GM23338 (cell line): ENCODE measurements at regions not wholly inside any gene's neighbourhood (a gene's known extent, or its start where the extent isn't known, plus 50 kb on each side); places are given as distances from the start of the nearest gene placed in this dataset.

ENCODE experiments used
- ATAC-seq: fragments of 200-7000 bp; cut with Tn5 transposase; 3 replicates; pipeline ENCODE4 v1.9.1; 2020
- DNase-seq: peaks from one replicate; pipeline ENCODE4 v3.0.0-alpha.2; 2015; ENCODE audit warnings: low spot score
- H2AFZ ChIP-seq: fragments of 200-600 bp; sonication (generic); 2 replicates; pipeline ENCODE4 v1.8.0; 2016; ENCODE audit warnings: antibody characterized with exemption, mild to moderate bottlenecking, moderate library complexity
- H3F3A ChIP-seq: fragments of 200-600 bp; sonication (generic); replicated peaks from 2 replicates; pipeline ENCODE4 v1.8.0; 2017; ENCODE audit warnings: antibody characterized with exemption, mixed run types, low read depth
- H3K27ac ChIP-seq: fragments of 200-600 bp; sonication (generic); 2 replicates; pipeline ENCODE4 v1.6.1; 2016; ENCODE audit warnings: low read depth
- H3K27me3 ChIP-seq: fragments of 200-600 bp; sonication (generic); 2 replicates; pipeline ENCODE4 v1.8.0; 2016; ENCODE audit warnings: mild to moderate bottlenecking, mixed run types, moderate library complexity; ENCODE audit not compliant: insufficient read depth
- H3K36me3 ChIP-seq: fragments of 200-600 bp; sonication (generic); 2 replicates; pipeline ENCODE4 v1.8.0; 2016; ENCODE audit warnings: mild to moderate bottlenecking; ENCODE audit not compliant: insufficient read depth
- H3K4me1 ChIP-seq: fragments of 200-600 bp; sonication (generic); 2 replicates; pipeline ENCODE4 v1.8.0; 2016; ENCODE audit warnings: mild to moderate bottlenecking, moderate library complexity; ENCODE audit not compliant: insufficient read depth
- H3K4me2 ChIP-seq: fragments of 200-600 bp; sonication (generic); 2 replicates; pipeline ENCODE4 v1.7.1; 2017; ENCODE audit warnings: mixed run types
- H3K4me3 ChIP-seq: fragments of 200-600 bp; sonication (generic); 2 replicates; pipeline ENCODE4 v1.6.1; 2016; ENCODE audit warnings: mixed run types
- H3K79me2 ChIP-seq: fragments of 200-600 bp; sonication (generic); replicated peaks from 2 replicates; pipeline ENCODE4 v1.8.0; 2017; ENCODE audit warnings: mild to moderate bottlenecking; ENCODE audit not compliant: insufficient read depth
- H3K9me2 ChIP-seq: fragments of 200-600 bp; sonication (generic); 2 replicates; pipeline ENCODE4 v1.8.0; 2017; ENCODE audit not compliant: insufficient read depth
- H4K20me1 ChIP-seq: fragments of 200-600 bp; sonication (generic); replicated peaks from 2 replicates; pipeline ENCODE4 v1.8.0; 2017; ENCODE audit warnings: mild to moderate bottlenecking; ENCODE audit not compliant: insufficient read depth
- H3K27ac Mint-ChIP-seq: 2 replicates; pipeline ENCODE4 v1.8.0; 2020; ENCODE audit warnings: inconsistent platforms, mild to moderate bottlenecking, moderate library complexity, mixed read lengths
- H3K27me3 Mint-ChIP-seq: 3 replicates; pipeline ENCODE4 v1.8.0; 2022; ENCODE audit warnings: low read depth, mild to moderate bottlenecking, moderate library complexity, mixed read lengths, inconsistent platforms; ENCODE audit not compliant: insufficient read depth, poor library complexity
- H3K36me3 Mint-ChIP-seq: 3 replicates; pipeline ENCODE4 v1.8.0; 2021; ENCODE audit warnings: low read depth, mild to moderate bottlenecking, inconsistent platforms, moderate library complexity, mixed read lengths
- H3K4me1 Mint-ChIP-seq: 3 replicates; pipeline ENCODE4 v1.8.0; 2020; ENCODE audit warnings: mild to moderate bottlenecking, inconsistent platforms, mixed read lengths
- H3K4me3 Mint-ChIP-seq: 3 replicates; pipeline ENCODE4 v1.8.0; 2021; ENCODE audit warnings: moderate library complexity, mild to moderate bottlenecking, inconsistent platforms, mixed read lengths
- H3K9me3 Mint-ChIP-seq: 3 replicates; pipeline ENCODE4 v1.8.0; 2020; ENCODE audit warnings: moderate library complexity, mild to moderate bottlenecking, inconsistent platforms, mixed read lengths
- CREB1 ChIP-seq: fragments of 250-450 bp; sonication (Bioruptor Pico); IDR thresholded peaks from 2 replicates; pipeline ENCODE4 v1.5.0; 2020; ENCODE audit warnings: low read depth, mild to moderate bottlenecking, moderate library complexity
- CTCF ChIP-seq, 2 experiments: fragments of 200-600 bp in 1 of 2; sonication (generic) in 1 of 2; conservative IDR thresholded peaks; 2 replicates each; pipeline versions ENCODE4 v1.5.1 to v1.6.1; 2016 to 2017; ENCODE audit warnings: antibody characterized with exemption in 2 of 2, low read depth in 2 of 2, mild to moderate bottlenecking in 2 of 2, moderate library complexity in 1 of 2
- ETS1 ChIP-seq: IDR thresholded peaks from 2 replicates; pipeline ENCODE4 v1.6.1; 2016; ENCODE audit warnings: antibody characterized with exemption
- EZH2 ChIP-seq: fragments of 200-600 bp; sonication (generic); IDR thresholded peaks from one replicate; pipeline ENCODE4 v1.8.0; 2017; ENCODE audit warnings: antibody characterized with exemption, mild to moderate bottlenecking, low read depth; ENCODE audit not compliant: unreplicated experiment
- NANOG ChIP-seq: IDR thresholded peaks from 2 replicates; pipeline ENCODE4 v1.6.1; 2016; ENCODE audit warnings: antibody characterized with exemption, borderline replicate concordance
- POLR2AphosphoS5 ChIP-seq: IDR thresholded peaks from 2 replicates; pipeline ENCODE4 v1.6.1; 2016; ENCODE audit warnings: antibody characterized with exemption, low read depth
- REST ChIP-seq: IDR thresholded peaks from one replicate; pipeline ENCODE4 v1.6.1; 2018; ENCODE audit warnings: antibody characterized with exemption; ENCODE audit not compliant: unreplicated experiment
- STAT1 ChIP-seq: IDR thresholded peaks from one replicate; pipeline ENCODE4 v1.6.1; 2016; ENCODE audit warnings: antibody characterized with exemption; ENCODE audit not compliant: unreplicated experiment
- ZNF114 ChIP-seq: fragments of 250-450 bp; sonication (Bioruptor Pico); IDR thresholded peaks from 2 replicates; pipeline ENCODE4 v1.5.0; 2020; ENCODE audit warnings: mild to moderate bottlenecking, moderate library complexity
- ZNF462 ChIP-seq: fragments of 250-450 bp; sonication (Bioruptor Pico); IDR thresholded peaks from 2 replicates; pipeline ENCODE4 v1.5.0; 2020; ENCODE audit warnings: mild to moderate bottlenecking, moderate library complexity

GRCh38 chr9:109986521-109986991 lies 206.6 kb downstream of the PALM2AKAP2 start:
- no peaks in the 10 kb centered on the region for H3K4me1 Mint-ChIP-seq
- Histone ChIP-seq H3K36me3 (no peaks in the 10 kb centered on the region), H3K9me2 (0 out of 2 replicates have a peak, but pooled peaks cover 6% of the 10 kb centered on the region), H3K4me2 (no peak overlapping the region), H4K20me1 (no peaks in the 10 kb centered on the region), H3F3A (no peaks in the 10 kb centered on the region), H2AFZ (no peak overlapping the region), H3K27me3 (no peaks in the 10 kb centered on the region), H3K27ac (no peak overlapping the region), H3K4me3 (no peak overlapping the region), H3K79me2 (no peaks in the 10 kb centered on the region), H3K4me1 (no peaks in the 10 kb centered on the region)
- DNase-seq (no peak), ATAC-seq (no peak)
- peaks cover 8% of the 10 kb centered on the region; the same call in 1 of the 3 replicates for H3K36me3 Mint-ChIP-seq
- TF ChIP-seq REST, result no peak
- TF ChIP-seq ETS1, result no peak
- no peak for TF ChIP-seq POLR2AphosphoS5
- no peak for TF ChIP-seq ZNF114 (CRISPR knock-in tag)
- no peak for TF ChIP-seq NANOG
- no peak for TF ChIP-seq CREB1 (CRISPR knock-in tag)
- no peak for TF ChIP-seq ZNF462 (CRISPR knock-in tag)
- TF ChIP-seq EZH2, result no peak
- no peak for TF ChIP-seq CTCF (conservative IDR thresholded peaks at IDR 0.05; ENCODE audit: low read depth in 2 of 2)
- no peak for TF ChIP-seq STAT1
- H3K27ac Mint-ChIP-seq, result no peak overlapping the region
- 0 out of 3 replicates have a peak, but pooled peaks cover 5% of the 10 kb centered on the region for H3K9me3 Mint-ChIP-seq
- no peak overlapping the region for H3K4me3 Mint-ChIP-seq
- H3K27me3 Mint-ChIP-seq, result no peaks in the 10 kb centered on the region
